Ishikawa (cell line): ENCODE measurements at regions not wholly inside any gene's neighbourhood (a gene's known extent, or its start where the extent isn't known, plus 50 kb on each side); places are given as distances from the start of the nearest gene placed in this dataset.

ENCODE experiments used
- CEBPB ChIP-seq: IDR thresholded peaks from 2 replicates; pipeline ENCODE4 v1.6.1; 2012
- CREB1 ChIP-seq: IDR thresholded peaks from 2 replicates; pipeline ENCODE4 v1.6.1; 2012; ENCODE audit warnings: low read depth
- EGR1 ChIP-seq: IDR thresholded peaks from 2 replicates; pipeline ENCODE4 v1.6.1; 2012
- EP300 ChIP-seq: IDR thresholded peaks from 2 replicates; pipeline ENCODE4 v1.6.1; 2012; ENCODE audit warnings: borderline replicate concordance
- FOXM1 ChIP-seq: IDR thresholded peaks from 2 replicates; pipeline ENCODE4 v1.6.1; 2012; ENCODE audit warnings: low read depth, borderline replicate concordance
- MAX ChIP-seq: IDR thresholded peaks from 2 replicates; pipeline ENCODE4 v1.6.1; 2012
- NFIC ChIP-seq: IDR thresholded peaks from 2 replicates; pipeline ENCODE4 v1.6.1; 2012
- RAD21 ChIP-seq: IDR thresholded peaks from 2 replicates; pipeline ENCODE4 v1.6.1; 2012; ENCODE audit warnings: low read depth
- REST ChIP-seq: IDR thresholded peaks from 2 replicates; pipeline ENCODE4 v1.6.1; 2012; ENCODE audit warnings: low read depth, mild to moderate bottlenecking
- TAF1 ChIP-seq: IDR thresholded peaks from 2 replicates; pipeline ENCODE4 v1.6.1; 2012; ENCODE audit warnings: low read depth, mild to moderate bottlenecking
- TCF12 ChIP-seq: IDR thresholded peaks from 2 replicates; pipeline ENCODE4 v1.6.1; 2012; ENCODE audit warnings: low read depth
- TEAD4 ChIP-seq: IDR thresholded peaks from 2 replicates; pipeline ENCODE4 v1.6.1; 2012
- USF1 ChIP-seq: IDR thresholded peaks from 2 replicates; pipeline ENCODE4 v1.6.1; 2012
- YY1 ChIP-seq: IDR thresholded peaks from 2 replicates; pipeline ENCODE4 v1.6.1; 2012; ENCODE audit warnings: low read depth
- ZBTB7A ChIP-seq: IDR thresholded peaks from 2 replicates; pipeline ENCODE4 v1.6.1; 2012; ENCODE audit warnings: low read depth

GRCh38 chr5:167064198-167064776 lies 1227.2 kb upstream of the WWC1 start:
- TF ChIP-seq YY1, result no peak
- no peak for TF ChIP-seq EGR1
- TF ChIP-seq REST, result no peak
- TF ChIP-seq RAD21, result no peak
- TF ChIP-seq NFIC, result no peak
- TF ChIP-seq CREB1, result no peak
- TF ChIP-seq MAX, result no peak
- no peak for TF ChIP-seq ZBTB7A
- no peak for TF ChIP-seq TCF12
- TF ChIP-seq TEAD4, result no peak
- TF ChIP-seq EP300, result no peak

- no peak for TF ChIP-seq USF1
- TF ChIP-seq REST, result no peak
- TF ChIP-seq YY1, result no peak
- TF ChIP-seq RAD21, result no peak
- no peak for TF ChIP-seq EGR1
- TF ChIP-seq CREB1, result no peak
- no peak for TF ChIP-seq EP300
- no peak for TF ChIP-seq NFIC
- no peak for TF ChIP-seq TCF12
- no peak for TF ChIP-seq CEBPB
- no peak for TF ChIP-seq TEAD4
- TF ChIP-seq TAF1, result no peak
- TF ChIP-seq FOXM1, result no peak
- TF ChIP-seq ZBTB7A, result no peak
- no peak for TF ChIP-seq MAX
Observed at GRCh38 chr5:167065794-167066193, 1225.7 kb upstream of the WWC1 start.

- no peak for TF ChIP-seq TEAD4
- no peak for TF ChIP-seq EP300
- TF ChIP-seq USF1, result no peak
- no peak for TF ChIP-seq TCF12
- TF ChIP-seq FOXM1, result no peak
- no peak for TF ChIP-seq MAX
Observed at GRCh38 chr5:167071981-167072610, 1219.3 kb upstream of the WWC1 start.

- TF ChIP-seq EP300 (no peak), REST (no peak), EGR1 (no peak), TAF1 (no peak), ZBTB7A (no peak), RAD21 (no peak), TEAD4 (no peak), YY1 (no peak), FOXM1 (no peak), NFIC (no peak), MAX (no peak), USF1 (no peak), CEBPB (no peak), CREB1 (no peak), TCF12 (no peak)
Observed at GRCh38 chr5:167081561-167081960, 1209.9 kb upstream of the WWC1 start.
